Activated CD4-positive, alpha-beta T cell treated with anti-CD3 and anti-CD28 coated beads, Interleukin-2, amount 50 U/mL, for 48 hours (primary cell): ENCODE measurements at regions not wholly inside any gene's neighbourhood (a gene's known extent, or its start where the extent isn't known, plus 50 kb on each side); places are given as distances from the start of the nearest gene placed in this dataset.
"Not testable (repeated sequence)": the region's sequence is repeated elsewhere in the genome, so short reads cannot be mapped to it uniquely, and the experiment has no call there.

Source experiments
- DNase-seq, 2 experiments: peaks; one replicate each; pipeline ENCODE4 v3.0.0-alpha.2; 2020

- no peak for DNase-seq
Observed at GRCh38 chr2:116935097-116935814, 879.2 kb upstream of the DDX18 start.

DNA sequence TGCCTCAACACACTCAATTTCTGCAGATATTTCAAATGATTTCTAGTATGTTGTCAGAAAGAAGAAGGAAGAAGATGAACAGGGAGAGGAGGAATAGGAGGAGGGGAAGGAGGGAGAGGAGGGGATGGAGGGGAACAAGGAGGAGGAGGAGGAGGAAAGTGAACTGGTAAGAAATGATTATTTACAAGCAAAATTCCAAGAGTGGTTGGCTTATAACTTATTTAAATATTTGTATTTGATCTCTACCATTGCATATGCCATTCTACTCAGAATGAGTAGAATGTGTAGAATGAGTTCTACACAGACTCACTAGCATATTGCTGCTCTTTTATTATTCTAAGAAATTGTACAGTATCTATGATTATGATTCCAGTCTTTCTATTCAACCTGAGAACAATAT is 866.2 kb upstream of the DDX18 start:
- DNase-seq, result no peak

GRCh38 chr2:116949249-116949648 is 865.2 kb upstream of the DDX18 start:
- DNase-seq, result no peak

GRCh38 chr2:116952254-116952653 is 862.2 kb upstream of the DDX18 start:
- DNase-seq, result no peak

DNA sequence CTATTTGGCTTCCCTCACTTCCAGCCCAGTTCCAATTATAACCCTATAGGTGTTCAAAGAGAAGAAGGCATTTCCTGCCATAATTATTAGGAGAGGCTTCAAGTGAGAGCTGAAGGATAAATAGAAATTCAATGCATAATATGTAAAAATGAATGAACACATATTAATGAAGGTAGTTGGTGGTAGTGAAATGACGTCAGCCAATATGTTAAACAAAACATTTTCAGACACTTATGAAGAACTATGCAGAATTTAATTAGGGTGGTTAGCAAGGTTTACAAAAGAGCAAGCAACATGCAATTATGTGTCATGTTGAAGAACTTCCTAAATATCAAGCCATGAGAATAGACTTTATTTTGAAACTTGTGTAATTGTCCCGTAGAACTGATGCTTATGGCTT is 858.8 kb upstream of the DDX18 start:
- DNase-seq, result no peak

- DNase-seq, result no peak
Observed at GRCh38 chr2:116975608-116976007, 838.9 kb upstream of the DDX18 start.

- no peak for DNase-seq
Observed at GRCh38 chr2:116979916-116980764, 834.4 kb upstream of the DDX18 start.

- no peak for DNase-seq
Observed at GRCh38 chr2:116987447-116987846, 827.0 kb upstream of the DDX18 start.

DNA sequence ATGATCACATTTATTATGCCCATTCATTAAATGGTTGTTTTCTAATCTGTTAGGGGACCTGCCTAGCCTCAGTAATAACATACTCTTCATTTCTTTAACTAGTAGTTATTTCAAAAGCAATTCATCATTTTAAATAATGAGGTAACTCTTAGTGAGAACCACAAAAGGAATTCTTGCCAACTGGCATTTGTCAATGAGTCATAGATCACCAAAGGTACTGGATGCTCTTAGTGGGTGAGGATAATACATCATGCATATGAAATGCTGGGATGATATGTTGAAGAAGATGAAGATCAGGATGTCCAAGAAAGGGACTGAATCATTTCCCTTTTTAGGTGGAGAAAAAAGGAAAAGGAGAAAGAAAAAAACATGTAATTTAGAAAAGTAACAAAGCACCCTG is 826.2 kb upstream of the DDX18 start:
- no peak for DNase-seq

DNA sequence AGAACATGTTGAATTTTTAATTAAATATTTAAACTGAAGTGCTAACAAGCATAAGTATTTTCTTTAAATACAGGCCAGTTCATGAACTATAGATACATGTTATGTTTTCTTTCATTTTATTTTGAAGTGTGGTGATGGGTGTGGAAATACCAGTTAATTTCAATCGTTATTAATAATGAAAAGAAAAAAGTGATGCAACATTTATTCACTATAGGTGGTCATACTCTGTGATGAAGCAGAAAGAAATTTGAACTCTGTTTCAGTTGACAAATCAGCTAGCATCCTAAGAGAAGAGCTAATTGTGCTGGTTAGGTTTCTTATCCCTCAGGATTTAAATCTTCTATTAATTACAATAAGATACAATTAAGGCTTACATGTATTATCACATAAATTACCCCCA is 795.1 kb upstream of the DDX18 start:
- no peak for DNase-seq

GRCh38 chr2:117027646-117028045 is 786.8 kb upstream of the DDX18 start:
- DNase-seq, result no peak

DNA sequence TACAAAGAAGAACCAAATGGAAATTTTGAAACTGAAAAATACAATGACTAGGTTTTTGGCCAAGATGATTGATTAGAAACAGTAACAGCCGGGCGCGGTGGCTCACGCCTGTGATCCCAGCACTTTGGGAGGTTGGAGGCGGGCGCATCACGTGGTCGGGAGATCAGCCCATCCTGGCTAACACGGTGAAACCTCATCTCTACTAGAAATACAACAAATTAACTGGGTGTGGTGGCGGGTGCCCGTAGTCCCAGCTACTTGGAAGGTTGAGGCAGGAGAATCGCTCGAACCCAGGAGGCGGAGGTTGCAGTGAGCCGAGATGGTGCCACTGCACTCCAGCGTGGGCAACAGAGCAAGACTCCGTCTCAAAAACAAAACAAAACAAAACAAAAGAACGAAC is 785.8 kb upstream of the DDX18 start:
- not testable (repeated sequence) for DNase-seq

DNA sequence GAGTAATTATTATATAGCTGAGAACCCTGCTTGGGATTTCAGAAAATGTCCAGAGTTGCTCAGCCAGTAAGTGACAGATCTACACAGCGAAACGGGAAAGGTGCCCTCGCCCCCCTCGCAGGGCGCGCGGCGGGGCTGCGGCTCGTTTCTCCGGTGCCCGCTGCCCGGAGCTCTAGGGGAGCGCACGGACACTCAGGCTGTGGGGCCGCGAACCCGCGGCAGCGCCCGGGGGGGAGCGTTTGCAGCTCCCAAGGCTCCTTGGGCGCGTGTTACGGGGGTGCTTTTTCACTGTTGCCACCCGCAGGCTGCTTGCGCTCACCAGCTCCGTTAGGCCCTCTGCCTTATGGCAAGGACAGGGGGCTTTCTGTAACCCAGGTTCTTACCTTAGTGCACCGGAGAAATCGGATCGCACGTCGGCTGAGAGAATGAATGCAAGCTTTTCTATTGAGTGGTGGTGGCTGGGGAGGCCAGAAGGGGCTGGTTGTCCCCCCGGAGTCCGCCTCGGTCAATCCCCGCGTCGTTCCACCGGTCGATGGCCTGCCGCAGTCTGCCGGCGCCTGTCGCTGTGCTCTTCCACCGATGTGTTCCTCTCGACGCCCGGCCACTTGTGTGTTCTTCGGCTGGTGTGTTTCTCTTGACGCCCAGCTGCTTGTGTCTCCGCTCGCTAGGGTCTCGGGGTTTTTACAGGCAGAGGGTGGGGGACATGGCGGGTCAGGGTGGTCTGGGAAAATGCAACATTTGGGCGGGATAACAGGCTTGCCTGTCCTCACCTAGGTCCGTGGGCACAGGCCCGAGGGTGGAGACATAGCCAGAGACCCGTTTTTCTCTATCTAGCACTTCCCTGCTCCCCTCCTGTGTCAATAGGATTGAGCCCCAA is 758.8 kb upstream of the DDX18 start:
- DNase-seq, result no peak

- no peak for DNase-seq
Observed at GRCh38 chr2:117056376-117056748, 758.1 kb upstream of the DDX18 start.

DNA sequence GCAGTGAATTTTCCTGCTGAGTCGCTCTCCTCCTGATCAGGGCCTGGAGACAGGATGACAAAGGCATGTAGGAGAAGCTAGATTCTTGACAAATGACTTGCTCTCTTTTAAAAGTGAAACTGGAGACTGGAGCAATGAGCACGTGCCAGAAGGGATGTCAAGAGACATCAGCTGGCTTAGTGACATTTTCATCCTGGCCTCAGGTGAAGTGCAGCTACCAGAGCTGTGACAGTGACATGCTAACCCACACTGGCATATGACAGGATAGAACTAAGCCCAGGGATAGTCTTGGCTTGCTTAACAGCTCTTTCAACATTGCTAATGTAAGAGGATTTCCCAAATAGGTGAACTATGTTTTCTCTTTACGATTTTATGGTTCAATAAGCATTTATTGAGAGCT is 757.5 kb upstream of the DDX18 start:
- DNase-seq, result no peak

DNA sequence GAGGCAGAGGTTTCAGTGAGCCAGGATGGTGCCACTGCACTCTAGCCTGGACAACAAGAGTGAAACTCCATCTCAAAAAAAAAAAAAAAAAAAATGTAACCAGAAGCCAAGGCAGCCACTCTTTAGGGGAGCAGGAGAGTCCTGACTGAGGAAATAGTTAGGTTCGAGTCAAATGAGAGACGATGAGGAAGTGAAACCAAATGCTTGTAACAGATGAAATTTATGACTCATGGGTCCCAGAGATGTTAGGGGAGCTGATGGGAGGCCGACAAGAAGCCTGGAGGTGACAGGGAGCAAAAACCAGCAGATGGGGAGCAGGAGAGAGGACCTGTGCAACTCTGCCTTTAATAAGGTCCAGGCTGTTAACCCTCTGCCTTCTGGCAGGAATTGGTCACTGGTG is 756.1 kb upstream of the DDX18 start:
- no peak for DNase-seq

GRCh38 chr2:117064021-117064420 is 750.5 kb upstream of the DDX18 start:
- no peak for DNase-seq

DNA sequence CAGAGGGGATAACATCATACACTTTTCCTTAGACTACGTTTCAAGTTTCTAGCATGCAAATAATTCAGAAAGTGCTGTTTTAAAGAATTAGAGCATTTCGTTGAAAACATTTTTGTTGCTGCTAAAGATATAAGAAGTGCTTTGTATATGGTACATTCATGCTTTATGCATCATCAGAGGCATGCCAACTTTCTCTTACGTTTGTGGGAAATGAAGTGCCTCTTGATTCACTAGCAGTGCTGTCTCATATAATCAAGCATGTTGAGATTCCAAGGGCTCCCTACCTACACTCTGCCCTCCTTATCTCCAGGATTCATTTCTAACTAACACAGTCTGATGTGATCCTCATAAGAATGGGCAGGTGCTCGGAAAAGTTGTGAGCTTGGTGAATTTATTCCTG is 748.6 kb upstream of the DDX18 start:
- DNase-seq, result no peak

DNA sequence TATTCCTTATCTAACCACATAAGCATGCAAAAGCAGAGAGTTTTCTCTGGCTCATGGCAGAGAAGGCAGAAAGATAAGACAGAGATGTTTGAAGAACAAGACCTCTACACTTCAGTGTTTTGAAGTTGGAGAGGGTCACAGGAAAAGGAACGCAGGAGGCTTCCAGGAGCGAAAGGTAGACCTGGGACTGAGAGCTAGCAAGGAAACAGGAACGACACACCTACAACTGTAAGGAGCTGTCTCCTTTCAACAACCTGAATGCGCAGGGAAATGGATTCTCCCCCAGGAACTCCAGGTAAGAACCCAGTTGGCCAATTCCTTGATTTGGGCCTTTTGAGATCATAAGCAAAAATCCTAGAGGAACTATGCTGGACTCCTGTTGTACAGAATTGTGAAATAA is 746.6 kb upstream of the DDX18 start:
- no peak for DNase-seq

GRCh38 chr2:117068371-117068770 is 746.1 kb upstream of the DDX18 start:
- no peak for DNase-seq

DNA sequence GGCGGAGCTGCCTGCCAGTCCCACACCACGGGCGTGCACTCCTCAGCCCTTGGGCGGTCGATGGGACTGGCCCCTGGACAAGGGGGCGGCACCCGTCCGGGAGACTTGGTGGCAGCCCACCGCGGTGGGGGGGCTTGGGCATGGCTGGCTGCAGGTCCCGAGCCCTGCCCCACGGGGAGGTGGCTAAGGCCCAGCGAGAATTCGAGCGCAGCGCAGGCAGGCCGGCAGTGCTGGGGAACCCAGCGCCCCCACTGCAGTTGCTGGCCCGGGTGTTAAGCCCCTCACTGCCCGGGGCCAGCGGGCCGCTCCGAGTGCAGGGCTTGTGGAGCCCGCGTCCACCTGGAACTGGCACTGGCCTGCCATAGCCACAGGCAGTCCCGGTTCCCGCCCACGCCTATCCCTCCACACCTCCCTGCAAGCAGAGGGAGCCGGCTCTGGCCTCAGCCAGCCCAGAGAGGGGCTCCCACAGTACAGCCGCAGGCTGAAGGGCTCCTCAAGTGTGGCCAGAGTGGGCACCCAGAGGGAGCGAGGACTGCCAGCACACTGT is 742.9 kb upstream of the DDX18 start:
- DNase-seq, result no peak

- DNase-seq, result no peak
Observed at GRCh38 chr2:117074756-117075155, 739.7 kb upstream of the DDX18 start.

DNA sequence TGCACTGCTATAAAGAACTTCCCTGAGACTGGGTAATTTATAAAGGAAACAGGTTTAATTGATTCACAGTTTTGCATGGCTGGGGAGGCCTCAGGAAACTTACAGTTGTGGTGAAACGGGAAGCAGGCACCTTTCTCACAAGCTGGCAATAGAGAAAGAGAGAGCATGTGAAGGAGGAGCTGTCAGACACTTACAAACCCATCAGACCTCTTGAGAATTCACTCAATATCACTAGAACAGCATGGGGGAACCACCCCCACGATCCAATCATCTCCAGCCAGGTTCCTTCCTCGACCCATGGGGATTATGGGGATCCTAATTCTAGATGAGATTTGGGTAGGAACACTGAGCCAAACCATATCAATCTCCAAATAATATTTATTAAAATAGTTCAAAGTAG is 729.2 kb upstream of the DDX18 start:
- DNase-seq, result no peak
